ENCODE measurements at regions not wholly inside any gene's neighbourhood (a gene's known extent, or its start where the extent isn't known, plus 50 kb on each side); places are given as distances from the start of the nearest gene placed in this dataset.
"Not testable (repeated sequence)": the region's sequence is repeated elsewhere in the genome, so short reads cannot be mapped to it uniquely, and the experiment has no call there.

DNA sequence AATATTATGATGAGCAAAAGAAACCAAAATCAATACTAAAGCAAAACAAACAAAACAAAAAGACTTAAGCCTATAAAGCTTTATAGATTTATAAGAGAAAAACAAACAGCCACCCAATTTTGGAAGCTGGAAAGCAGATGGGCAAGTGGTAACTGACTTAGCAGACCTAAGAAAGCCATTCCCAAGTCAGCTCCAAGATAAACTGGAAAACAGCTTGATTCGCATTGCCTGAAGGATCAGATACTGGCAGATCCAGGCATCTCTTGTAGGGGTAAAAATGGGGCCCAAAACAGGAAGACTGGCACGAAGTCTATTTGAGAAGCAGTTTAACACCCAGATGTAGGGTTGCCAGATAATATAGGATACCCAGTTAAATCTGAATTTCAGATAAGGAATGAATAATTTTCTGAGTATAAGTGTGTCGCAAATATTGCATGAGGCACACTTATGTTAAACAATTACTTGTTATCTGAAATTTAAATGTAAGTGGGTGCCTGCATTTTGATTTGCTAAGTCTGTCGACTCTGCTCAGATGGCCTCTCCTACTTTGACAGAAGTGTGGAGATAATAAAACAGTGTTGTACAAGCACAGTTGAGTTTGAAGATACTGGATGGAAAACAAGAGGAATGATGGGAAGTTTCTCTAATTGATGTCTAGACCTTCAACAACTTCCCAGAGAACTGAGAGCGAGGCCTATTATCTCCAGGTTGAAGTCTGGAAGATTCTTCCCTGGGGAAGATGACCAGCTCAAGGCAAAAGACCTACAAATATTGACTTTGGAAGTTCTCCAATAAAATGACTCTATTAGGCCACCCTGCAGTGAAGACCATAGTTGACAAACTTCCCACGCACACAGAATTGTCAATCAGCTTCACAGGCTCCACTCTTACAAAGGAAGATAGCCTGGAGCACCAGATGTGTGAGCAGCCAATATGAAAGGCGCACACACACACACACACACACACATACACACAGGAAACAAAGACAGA is 113.4 kb downstream of the FAM50B start:
- DNase-seq: no peak

DNA sequence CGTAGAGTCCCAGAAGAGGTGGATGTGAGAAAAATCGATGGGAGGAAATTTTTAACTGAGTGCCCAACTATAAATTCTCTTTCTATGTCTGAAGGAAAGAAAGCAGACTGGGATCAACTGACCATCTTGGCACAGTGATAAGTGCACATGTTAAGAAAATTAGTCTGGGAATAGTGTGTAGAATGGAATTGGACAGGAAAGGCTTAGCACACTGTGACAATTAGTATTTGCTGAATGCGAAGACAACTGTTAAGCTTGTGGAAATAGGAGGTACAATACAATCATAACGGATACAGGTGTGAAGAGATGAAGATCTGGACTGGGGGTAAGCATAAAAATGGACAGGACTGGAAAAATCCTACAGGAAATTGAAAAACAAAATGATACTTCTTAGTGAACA is 114.3 kb downstream of the FAM50B start:
- no peak for DNase-seq

DNA sequence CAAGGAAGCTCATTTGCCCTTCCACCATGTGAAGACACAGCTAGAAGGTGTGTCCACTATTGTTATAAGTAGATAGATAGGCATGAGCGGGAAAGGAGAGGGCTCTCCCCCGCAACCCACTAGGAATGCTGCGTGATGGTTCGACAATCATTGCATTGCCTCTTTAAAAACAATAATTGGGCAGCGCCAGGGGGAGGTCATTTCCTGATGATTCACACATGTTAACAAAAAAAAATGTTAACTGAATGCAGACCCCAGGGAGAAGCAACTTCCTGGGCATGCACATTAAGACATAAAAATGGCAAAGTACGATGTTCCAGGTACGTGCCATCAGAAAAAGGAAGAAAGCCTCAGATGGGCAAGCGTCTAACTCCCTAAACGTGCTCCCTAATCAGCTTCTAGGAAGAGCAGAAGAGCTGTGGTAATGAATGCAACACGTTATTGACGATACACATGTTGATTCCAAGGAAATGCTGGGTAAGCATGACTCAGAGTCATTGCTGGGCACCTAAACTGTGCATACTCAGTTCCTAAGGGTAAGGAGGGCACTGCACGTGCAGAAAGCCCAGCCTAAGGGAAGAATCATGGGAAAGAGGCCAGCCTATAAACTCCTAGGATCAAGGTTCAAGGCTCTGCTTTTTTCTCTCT is 113.7 kb downstream of the FAM217A start:
- no peak for DNase-seq

DNA sequence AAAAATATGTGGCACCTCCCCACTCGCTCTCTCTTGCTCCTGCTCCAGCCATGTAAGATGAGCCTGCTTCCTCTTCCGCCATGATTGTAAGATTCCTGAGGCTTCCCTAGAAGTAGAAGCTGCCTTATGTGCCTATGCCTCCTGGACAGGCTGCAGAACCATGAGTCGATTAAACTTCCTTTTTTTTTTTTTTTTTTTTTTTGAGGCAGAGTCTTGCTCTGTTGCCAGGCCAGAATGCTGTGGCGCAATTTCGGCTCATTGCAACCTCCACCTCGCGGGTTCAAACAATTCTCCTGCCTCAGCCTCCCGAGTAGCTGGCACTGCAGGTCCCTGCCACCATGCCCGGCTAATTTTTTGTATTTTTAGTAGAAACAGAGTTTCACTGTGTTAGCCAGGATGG is 112.5 kb downstream of the FAM217A start:
- DNase-seq: no peak

DNA sequence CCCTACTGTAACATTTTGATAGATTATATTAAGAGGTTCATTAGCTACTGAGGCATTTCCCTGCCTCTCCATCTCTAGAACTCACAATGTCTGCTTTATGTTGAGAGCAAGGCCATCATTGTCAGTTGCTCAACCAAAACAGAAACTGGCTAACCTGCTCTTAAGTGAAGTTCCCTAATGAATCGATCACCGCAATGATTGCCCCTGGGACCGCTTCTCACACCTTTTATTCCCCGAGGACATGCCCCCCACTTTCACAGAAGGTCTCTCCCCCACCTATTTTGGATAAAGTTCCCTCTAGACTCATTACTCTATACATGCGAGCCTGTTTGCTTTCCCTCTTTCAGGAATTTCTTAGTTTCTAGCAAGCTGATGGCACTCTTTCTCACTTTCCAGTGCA is 108.8 kb downstream of the FAM217A start:
- DNase-seq: no peak

DNA sequence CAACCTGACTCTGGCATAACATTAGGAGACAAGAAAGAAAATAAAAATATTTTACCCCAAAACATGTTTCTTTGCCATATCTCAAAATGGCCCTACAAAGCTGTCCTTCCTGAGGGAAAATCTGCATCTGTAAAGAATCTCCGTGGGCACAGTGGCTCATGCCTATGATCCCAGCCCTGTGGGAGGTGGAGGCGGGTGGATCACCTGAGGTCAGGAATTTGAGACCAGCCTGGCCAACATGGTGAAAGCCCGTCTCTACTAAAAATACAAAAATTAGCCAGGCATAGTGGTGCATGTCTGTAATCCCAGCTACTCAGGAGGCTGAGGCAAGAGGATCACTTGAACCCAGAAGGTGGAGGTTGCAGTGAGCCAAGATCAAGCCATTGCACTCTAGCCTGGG is 105.8 kb downstream of the FAM217A start:
- DNase-seq: not testable (repeated sequence)

DNA sequence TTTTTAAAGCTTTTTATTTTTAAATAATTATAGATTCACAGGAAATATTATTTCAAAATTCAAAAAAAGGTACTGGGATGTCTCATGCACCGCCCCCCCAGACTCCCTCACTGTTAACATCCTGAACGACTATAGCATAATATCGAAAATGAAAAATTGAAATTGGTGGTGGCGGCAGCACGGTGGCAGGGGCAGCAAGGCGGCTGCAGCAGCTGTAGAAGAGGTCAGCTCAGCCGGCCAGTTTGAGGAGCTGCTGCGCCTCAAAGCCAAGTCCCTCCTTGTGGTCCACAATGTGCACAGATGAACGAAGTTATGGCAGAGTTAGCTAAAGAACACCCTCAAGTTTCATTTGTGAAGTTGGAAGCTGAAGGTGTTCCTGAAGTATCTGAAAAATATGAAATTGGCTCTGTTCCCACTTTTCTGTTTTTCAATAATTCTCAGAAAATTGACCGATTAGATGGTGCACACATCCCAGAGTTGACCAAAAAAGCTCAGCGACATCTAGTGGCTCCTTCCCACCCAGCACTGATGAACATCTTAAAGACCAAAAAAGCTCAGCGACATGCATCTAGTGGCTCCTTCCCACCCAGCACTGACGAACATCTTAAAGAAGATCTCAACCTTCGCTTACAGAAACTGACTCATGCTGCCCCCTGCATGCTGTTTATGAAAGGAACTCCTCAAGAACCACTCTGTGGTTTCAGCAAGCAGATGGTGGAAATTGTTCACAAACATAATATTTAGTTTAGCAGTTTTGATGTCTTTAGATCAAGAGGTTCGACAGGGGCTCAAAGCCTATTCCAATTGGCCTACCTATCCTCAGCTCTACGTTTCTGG is 100.8 kb downstream of the FAM217A start:
- peak; percentile 34 for DNase-seq

DNA sequence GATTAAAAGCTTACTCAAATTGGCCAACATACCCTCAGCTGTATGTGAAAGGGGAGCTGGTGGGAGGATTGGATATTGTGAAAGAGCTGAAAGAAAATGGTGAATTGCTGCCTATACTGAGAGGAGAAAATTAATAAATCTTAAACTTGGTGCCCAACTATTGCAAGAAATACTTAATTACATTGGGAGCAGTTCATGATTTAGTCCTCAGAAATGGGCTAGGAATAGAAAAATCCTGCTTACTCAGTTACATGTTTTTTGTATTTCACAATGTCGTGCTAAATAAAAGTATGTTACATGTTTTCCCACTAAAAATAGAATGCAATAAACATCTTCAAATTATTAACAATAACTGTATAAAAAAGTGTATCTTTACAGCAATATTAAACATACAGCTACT is 100.0 kb downstream of the FAM217A start:
- DNase-seq: not testable (repeated sequence)

DNA sequence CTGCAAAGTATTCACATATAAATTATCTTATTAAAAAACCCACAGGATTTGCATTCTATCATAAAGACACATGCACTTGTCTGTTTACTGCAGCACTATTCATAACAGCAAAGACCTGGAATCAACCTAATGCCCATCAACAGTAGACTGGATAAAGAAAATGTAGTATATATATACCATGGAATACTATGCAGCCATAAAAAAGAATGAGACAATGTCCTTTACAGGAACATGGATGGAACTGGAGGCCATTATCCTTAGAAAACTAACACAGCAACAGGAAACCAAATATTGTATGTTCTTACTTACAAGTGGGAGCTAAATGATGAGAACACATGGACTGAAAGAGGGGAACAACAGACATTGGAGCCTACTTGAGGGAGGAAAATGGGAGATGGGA is 97.0 kb downstream of the FAM217A start:
- no peak for DNase-seq

DNA sequence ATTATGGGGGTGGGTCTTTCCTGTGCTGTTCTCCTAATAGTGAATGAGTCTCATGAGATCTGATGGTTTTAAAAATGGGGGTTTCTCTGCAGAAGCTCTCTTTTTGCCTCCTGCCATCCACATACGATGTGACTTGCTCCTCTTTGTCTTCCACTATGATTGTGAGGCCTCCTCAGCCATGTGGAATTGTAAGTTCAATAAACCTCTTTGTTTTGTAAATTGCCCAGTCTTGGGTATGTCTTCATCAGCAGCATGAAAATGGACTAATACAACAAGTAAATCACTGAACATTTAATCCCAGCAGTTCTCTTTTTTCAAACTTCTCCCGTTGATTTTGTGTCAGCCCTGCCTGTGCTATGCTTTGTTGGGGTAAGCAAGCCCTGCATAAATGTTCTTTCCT is 95.2 kb downstream of the FAM217A start:
- no peak for DNase-seq

DNA sequence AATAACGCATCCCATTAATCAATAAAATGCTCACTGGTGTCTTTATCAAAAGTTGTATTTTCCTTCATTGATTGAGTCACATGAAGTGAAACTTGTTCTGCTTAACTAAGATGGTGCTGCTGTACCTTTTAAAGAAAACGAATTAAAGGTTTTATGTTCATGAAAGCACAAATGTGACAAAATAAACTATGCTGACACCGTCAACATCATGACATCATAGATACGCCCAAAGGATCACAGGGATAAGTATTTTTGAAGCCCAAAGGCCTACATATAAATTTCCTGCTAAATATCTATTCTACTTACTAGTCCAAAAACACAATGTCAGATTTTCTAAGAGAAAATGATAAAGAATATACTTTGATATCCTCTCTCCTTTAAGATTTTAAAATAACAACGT is 94.4 kb downstream of the FAM217A start:
- DNase-seq: no peak

DNA sequence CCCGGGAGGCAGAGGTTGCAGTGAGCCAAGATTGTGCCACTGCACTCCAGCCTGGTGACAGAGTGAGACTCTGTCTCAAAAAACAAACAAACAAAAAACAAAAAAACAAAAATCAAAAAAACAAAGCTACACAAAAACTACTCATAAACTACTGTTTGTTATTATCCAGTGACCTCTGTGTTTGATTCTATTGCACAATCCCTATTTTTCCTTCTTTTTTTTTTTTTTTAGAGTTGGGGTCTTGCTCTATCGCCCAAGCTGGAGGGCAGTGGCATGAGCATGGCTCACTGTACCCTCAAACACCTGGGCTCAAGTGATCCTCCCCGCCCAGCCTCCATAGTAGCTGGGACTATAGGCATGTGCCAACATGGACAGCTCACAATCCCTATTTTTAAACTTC is 92.7 kb downstream of the FAM217A start:
- no peak for DNase-seq

DNA sequence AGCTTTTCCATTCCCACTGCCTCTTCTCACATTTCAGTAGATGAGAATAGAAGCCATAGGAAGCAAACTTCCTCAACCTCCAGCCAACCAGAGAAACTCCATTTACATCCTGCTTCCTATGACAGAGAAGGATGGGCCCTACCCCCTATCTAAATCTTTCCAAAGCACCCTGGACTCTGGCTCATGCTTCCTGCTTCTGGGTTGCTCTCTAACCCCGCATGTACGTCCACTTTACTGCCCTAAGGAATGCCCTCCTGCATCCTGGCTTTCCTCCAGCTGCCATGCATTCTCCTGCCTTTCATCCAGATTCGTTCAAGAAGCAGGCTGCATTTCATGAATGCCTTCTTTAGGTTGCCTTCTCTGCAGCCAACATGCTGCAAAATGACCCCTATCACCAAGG is 91.9 kb downstream of the FAM217A start:
- DNase-seq: no peak

DNA sequence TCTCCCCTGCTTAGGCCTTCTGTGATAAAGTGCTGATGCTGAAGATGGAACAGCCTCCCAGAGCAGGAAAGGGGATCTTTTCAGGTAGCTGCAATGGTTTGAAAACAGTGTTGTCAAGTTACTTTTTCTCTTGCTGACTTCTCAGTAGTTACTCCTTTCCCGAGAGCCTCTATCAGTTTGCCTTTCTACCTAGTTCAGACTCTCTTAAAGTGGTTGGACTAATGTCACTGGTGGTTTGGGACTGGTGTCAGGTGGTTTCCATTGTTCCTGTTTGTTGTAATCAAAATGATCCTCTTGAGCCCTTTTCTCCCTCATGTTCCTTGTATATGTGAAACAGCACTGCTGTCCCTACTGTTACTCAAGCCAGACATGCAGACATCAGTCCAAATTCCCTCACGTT is 91.4 kb downstream of the FAM217A start:
- no peak for DNase-seq

DNA sequence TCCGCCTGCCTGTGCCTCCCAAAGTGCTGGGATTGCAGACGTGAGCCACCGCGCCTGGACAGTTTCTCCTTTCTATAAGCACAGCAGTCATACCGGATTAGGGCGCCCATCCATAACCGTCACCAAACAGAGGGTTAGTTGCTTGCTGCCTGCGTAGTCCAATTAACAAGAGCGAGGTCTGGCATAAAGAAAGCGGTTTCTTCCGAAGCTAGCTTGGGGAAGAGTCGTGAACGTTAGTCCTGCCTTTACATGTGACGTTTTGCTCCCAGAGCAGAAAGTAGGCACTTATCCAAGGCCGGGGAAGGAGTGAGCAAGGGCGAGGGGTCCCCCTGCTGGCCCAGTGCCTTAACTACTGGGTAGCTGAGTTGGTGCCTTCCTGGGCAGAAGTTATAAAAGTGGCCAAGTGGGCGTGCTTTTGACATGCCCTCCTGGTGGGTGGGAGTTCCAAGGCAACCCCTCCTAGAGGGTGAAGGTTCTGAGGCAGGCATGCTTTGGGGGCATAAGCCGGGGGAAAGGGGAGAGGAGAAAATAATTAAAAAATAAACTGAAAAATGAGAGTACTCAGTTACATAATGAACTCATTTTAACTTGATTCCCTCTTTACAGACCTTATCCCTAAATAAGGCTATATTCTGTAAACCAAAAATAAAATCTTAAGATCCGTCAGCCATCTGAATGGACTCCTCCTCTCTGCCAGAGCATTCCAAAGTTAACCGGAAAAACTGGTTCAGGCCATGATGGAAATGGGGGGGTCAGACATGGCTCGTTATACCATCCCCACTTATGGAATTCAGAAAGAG is 88.0 kb downstream of the FAM217A start:
- peak; percentile 76 for DNase-seq

DNA sequence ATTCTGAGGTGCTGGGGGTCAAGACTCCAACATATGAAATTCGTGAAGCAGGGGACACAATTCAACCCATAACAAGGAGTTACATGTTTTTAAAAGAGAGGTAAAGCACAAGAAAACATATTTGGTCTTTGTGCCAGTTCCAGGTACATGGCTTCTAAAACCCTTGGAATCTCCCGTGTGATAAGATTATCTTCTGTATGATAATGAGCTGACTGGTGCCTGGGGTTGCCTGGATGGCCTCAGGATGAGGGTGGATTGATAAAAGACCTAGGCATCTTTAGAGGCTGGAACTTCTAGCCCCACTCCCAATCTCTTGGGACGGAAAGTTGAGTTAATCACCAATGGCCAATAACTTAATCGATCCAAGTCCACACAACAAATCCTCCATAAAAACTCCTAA is 87.0 kb downstream of the FAM217A start:
- no peak for DNase-seq

DNA sequence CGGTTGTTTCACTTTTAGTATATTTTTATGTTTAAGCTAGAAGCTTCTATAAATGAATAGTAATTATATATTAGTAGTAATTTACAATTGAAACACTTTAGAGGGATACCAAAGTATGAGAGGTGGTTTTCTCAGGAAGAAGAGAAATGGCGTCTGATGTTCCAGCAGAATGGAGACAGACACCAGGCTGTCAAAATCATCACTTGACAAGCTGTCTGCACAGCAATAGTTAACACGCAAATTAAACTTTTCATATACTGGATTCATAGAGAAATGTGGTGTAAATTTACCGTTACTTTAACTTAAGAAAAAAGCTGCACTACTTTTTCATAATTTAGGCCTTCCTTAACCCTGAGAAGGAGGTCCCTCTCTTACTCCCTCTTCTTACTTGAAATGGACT is 82.6 kb downstream of the FAM217A start:
- DNase-seq: no peak

DNA sequence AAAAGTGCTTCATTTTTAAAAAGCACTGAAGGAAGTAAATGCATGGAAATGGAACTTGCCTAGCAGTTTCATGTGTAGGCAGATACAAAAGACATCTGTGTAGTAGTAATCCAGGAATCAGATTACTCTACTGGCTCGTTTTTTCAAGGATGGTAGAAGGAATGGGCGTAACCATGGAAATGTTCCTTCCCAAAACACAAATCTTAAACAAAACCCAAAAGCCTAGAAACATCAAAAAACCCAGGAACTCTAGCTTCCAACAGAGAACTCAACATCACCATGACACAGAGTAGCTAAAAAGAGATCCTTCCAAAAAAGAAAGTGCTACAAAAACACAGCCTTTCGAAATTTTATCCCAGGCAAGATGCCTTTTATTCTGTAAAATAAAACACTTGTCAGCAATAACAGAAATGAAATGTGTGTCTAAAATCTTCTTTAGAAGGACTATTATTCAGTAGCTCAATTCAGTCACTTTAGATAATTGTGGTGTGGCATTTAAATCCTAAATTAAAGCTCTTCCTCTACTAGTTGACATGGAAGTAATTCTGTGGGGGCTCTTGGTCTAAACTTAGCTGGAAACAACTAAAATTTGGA is 81.7 kb downstream of the FAM217A start:
- no peak for DNase-seq

DNA sequence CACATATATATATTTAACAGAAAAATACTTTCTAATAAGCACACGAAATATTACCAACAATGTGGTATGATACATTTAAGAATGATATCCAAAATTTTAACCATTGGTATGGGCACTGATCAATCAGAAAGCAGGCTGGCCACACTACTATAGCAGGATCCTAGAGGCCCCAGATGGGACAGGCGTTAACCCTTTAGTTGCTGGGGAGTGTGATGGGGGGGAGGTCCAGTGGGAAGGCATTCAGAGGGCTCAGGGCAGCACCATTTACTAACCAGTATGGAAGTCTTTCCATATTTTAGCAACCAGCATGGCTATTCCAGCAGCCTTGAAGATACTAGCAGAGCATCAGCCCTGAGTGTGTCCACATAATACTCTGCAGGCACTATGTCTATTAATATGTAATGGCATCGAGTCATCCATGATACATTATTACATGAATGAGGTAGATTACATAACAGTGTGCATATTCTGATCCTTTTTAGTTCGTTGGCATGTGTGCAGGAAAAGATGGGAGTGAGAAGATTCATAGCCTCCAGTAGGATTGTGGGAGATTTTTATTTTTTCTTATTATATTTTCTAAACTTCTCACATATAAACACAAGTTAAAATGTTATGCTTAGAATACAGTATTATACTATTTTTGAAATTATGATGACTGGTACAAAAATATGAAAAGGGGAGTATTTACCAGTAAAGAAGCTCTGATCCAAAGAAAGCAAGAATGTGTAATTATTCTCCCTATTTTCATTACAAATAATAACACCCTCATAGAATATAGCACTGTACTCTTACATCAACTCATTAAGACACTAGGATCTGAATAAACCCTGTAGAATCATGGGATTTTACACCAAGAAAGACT is 78.9 kb downstream of the FAM217A start:
- no peak for DNase-seq

DNA sequence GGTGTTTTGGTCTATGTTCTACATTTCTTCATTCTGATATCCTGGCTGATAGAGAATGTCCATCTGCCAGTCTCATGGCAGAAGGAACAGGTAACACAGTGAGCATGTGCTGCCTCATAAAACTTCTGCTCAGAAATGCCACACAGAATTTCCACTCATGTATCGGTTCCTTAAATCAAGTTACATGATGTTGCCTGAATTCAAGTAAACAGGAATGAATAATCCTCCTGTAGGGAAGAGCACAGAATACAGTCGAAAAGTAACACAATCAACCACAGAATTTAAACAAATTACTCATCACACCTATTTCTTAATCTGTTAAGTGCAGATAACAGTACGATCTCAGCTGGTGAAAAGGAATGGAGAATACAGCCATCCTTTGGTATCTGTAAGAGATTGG is 74.7 kb downstream of the FAM217A start:
- DNase-seq: no peak

Data from stimulated activated CD4-positive, alpha-beta T cell treated with anti-CD3 and anti-CD28 coated beads, Interleukin-1b, Interleukin-23, amount 100 ng/mL, for 48 hours (primary cell).